H1 (cell line): ENCODE measurements at regions not wholly inside any gene's neighbourhood (a gene's known extent, or its start where the extent isn't known, plus 50 kb on each side); places are given as distances from the start of the nearest gene placed in this dataset.
A peak's percentile ranks its signal among the peaks of the same experiment; 100 is the strongest.

Experiments used
- CTCF ChIA-PET: fragments of 300-600 bp; sonication (Branson Sonifier 250); formaldehyde crosslinking; loops from one replicate; lab custom pipeline; 2021; ENCODE audit not compliant: partially characterized antibody; lab: Charles Lee
- POLR2A ChIA-PET: fragments of 300-600 bp; sonication (Branson Sonifier 250); formaldehyde crosslinking; loops from one replicate; lab custom pipeline; 2021; ENCODE audit warnings: inconsistent platforms; ENCODE audit not compliant: partially characterized antibody; lab: Charles Lee
- DNase-seq, 2 experiments: peaks; one replicate each; pipeline versions ENCODE4 v3.0.0 to v3.0.0-alpha.2; 2010 to 2022; ENCODE audit warnings: low spot score in 2 of 2, low read depth in 1 of 2, mixed read lengths in 1 of 2
- FAIRE-seq: peaks from 2 replicates; lab custom pipeline; 2011; peaks lifted over from hg19 to GRCh38; lab: Jason Lieb, UNC
- H2AFZ ChIP-seq: 2 replicates; pipeline ENCODE4 v1.8.1; 2012; ENCODE audit warnings: low read length, inconsistent platforms
- H2AK5ac ChIP-seq: 2 replicates; pipeline ENCODE4 v1.6.1; 2013; ENCODE audit warnings: low read depth, low read length
- H2BK120ac ChIP-seq: replicated peaks from 2 replicates; pipeline ENCODE3; 2013; ENCODE audit warnings: low read depth, low read length, inconsistent platforms
- H2BK12ac ChIP-seq: 2 replicates; pipeline ENCODE4 v1.6.1; 2013; ENCODE audit warnings: low read depth, low read length
- H2BK15ac ChIP-seq: 2 replicates; pipeline ENCODE4 v1.6.1; 2013; ENCODE audit warnings: low read length
- H2BK20ac ChIP-seq: 2 replicates; pipeline ENCODE4 v1.6.1; 2013; ENCODE audit warnings: low read length
- H2BK5ac ChIP-seq: 2 replicates; pipeline ENCODE4 v1.6.1; 2013; ENCODE audit warnings: low read depth, low read length
- H3K14ac ChIP-seq: 2 replicates; pipeline ENCODE4 v1.6.1; 2013; ENCODE audit warnings: inconsistent platforms; ENCODE audit not compliant: insufficient read length
- H3K18ac ChIP-seq: 2 replicates; pipeline ENCODE4 v1.6.1; 2013; ENCODE audit warnings: low read length; ENCODE audit errors: extremely low read depth
- H3K23ac ChIP-seq: 2 replicates; pipeline ENCODE4 v1.6.1; 2013; ENCODE audit warnings: inconsistent platforms; ENCODE audit not compliant: insufficient read length
- H3K23me2 ChIP-seq: 2 replicates; pipeline ENCODE4 v1.6.1; 2013; ENCODE audit warnings: low read depth, low read length
- H3K27ac ChIP-seq: 2 replicates; pipeline ENCODE4 v1.6.1; 2011; ENCODE audit warnings: low read depth, low read length, inconsistent platforms
- H3K27me3 ChIP-seq, 4 experiments: replicated peaks in 1 of 4; 1 replicate in 1 of 4; 2 replicates in 3 of 4; pipeline versions ENCODE4 v1.6.1 to v1.8.1; 2011 to 2013; ENCODE audit warnings: low read length in 3 of 4, mild to moderate bottlenecking in 3 of 4, inconsistent platforms in 2 of 4, mixed read lengths in 2 of 4, moderate library complexity in 1 of 4; ENCODE audit not compliant: control insufficient read depth in 3 of 4, insufficient read depth in 3 of 4; ENCODE audit errors: extremely low read depth in 1 of 4
- H3K36me3 ChIP-seq, 4 experiments: 2 replicates each; pipeline versions ENCODE4 v1.6.1 to v1.8.1; 2011 to 2013; ENCODE audit warnings: mild to moderate bottlenecking in 4 of 4, low read length in 3 of 4, moderate library complexity in 2 of 4, control low read depth in 1 of 4, inconsistent platforms in 1 of 4; ENCODE audit not compliant: insufficient read depth in 4 of 4, control insufficient read depth in 2 of 4
- H3K4ac ChIP-seq: replicated peaks from 2 replicates; pipeline ENCODE3; 2013; ENCODE audit warnings: low read length, low read depth, mixed read lengths, inconsistent platforms; ENCODE audit not compliant: insufficient read length
- H3K4me1 ChIP-seq, 4 experiments: replicated peaks in 1 of 4; 1 replicate in 1 of 4; 2 replicates in 3 of 4; pipeline versions ENCODE4 v1.6.1 to v1.8.1; 2011 to 2013; ENCODE audit warnings: low read length in 3 of 4, inconsistent platforms in 2 of 4, mixed read lengths in 1 of 4; ENCODE audit not compliant: insufficient read depth in 4 of 4, control insufficient read depth in 3 of 4
- H3K4me2 ChIP-seq, 2 experiments: 2 replicates each; pipeline versions ENCODE4 v1.6.1 to v1.8.1; 2011 to 2013; ENCODE audit warnings: low read depth in 2 of 2, low read length in 2 of 2, control low read depth in 1 of 2, inconsistent platforms in 1 of 2, mild to moderate bottlenecking in 1 of 2; ENCODE audit not compliant: insufficient read depth in 1 of 2
- H3K4me3 ChIP-seq, 4 experiments: fragments of 200-600, 300-600 bp in 1 of 4; sonication (generic), shearing (Covaris generic), sonication (Bioruptor Twin) in 1 of 4; 2 replicates each; pipeline versions ENCODE4 v1.5.1 to v1.8.1; 2011 to 2016; ENCODE audit warnings: low read length in 4 of 4, low read depth in 3 of 4, control low read depth in 2 of 4, inconsistent platforms in 2 of 4, mild to moderate bottlenecking in 2 of 4, mixed read lengths in 1 of 4, moderate library complexity in 1 of 4; ENCODE audit not compliant: insufficient read depth in 2 of 4; ENCODE audit errors: extremely low read depth in 1 of 4
- H3K56ac ChIP-seq: replicated peaks from 2 replicates; pipeline ENCODE3; 2013; ENCODE audit warnings: low read depth, mild to moderate bottlenecking, mixed read lengths, low read length, inconsistent platforms; ENCODE audit not compliant: insufficient read length
- H3K79me1 ChIP-seq: 2 replicates; pipeline ENCODE4 v1.6.1; 2013; ENCODE audit warnings: low read depth, low read length, control low read depth
- H3K79me2 ChIP-seq, 2 experiments: 2 replicates each; pipeline versions ENCODE4 v1.6.1 to v1.8.1; 2012 to 2013; ENCODE audit warnings: low read length in 2 of 2, mild to moderate bottlenecking in 2 of 2, inconsistent platforms in 1 of 2; ENCODE audit not compliant: insufficient read depth in 2 of 2, control insufficient read depth in 1 of 2
- H3K9ac ChIP-seq, 4 experiments: replicated peaks in 1 of 4; 1 replicate in 1 of 4; 2 replicates in 3 of 4; pipeline versions ENCODE4 v1.6.1 to v1.8.1; 2011 to 2013; ENCODE audit warnings: low read depth in 3 of 4, low read length in 3 of 4, control low read depth in 2 of 4, mild to moderate bottlenecking in 2 of 4, moderate library complexity in 2 of 4, inconsistent platforms in 1 of 4; ENCODE audit errors: extremely low read depth in 1 of 4
- H3K9me3 ChIP-seq, 2 experiments: 2 replicates each; pipeline versions ENCODE4 v1.6.1 to v1.8.1; 2012 to 2013; ENCODE audit warnings: mild to moderate bottlenecking in 2 of 2, moderate library complexity in 2 of 2, control low read depth in 1 of 2, inconsistent platforms in 1 of 2, low read depth in 1 of 2, low read length in 1 of 2, mixed read lengths in 1 of 2; ENCODE audit not compliant: insufficient read depth in 2 of 2
- H4K20me1 ChIP-seq, 2 experiments: replicated peaks in 1 of 2; 2 replicates each; pipeline versions ENCODE3 to v1.8.1; 2011 to 2013; ENCODE audit warnings: inconsistent platforms in 2 of 2, low read length in 2 of 2, mild to moderate bottlenecking in 1 of 2; ENCODE audit not compliant: insufficient read depth in 2 of 2, control insufficient read depth in 1 of 2
- H4K5ac ChIP-seq: 2 replicates; pipeline ENCODE4 v1.6.1; 2013; ENCODE audit warnings: low read length, low read depth, mixed read lengths, inconsistent platforms; ENCODE audit not compliant: insufficient read length
- H4K8ac ChIP-seq: 2 replicates; pipeline ENCODE4 v1.8.0; 2013; ENCODE audit warnings: mild to moderate bottlenecking, moderate library complexity, low read length, inconsistent platforms; ENCODE audit not compliant: insufficient read depth; ENCODE audit errors: extremely low read depth
- H4K91ac ChIP-seq: replicated peaks from 2 replicates; pipeline ENCODE3; 2013; ENCODE audit warnings: low read length, mixed read lengths, inconsistent platforms; ENCODE audit not compliant: insufficient read length
- CREB1 ChIP-seq: IDR thresholded peaks from 2 replicates; pipeline ENCODE4 v1.6.1; 2012; ENCODE audit warnings: inconsistent platforms
- RAD21 ChIP-seq, 2 experiments: IDR thresholded peaks in 1 of 2; conservative IDR thresholded peaks in 1 of 2; 2 replicates each; pipeline ENCODE4 v1.6.1; 2011; ENCODE audit warnings: low read depth in 2 of 2, low read length in 2 of 2, improper control_type of control experiment in 1 of 2, inconsistent platforms in 1 of 2, mild to moderate bottlenecking in 1 of 2, moderate library complexity in 1 of 2
- WGBS, 2 experiments: shearing (Covaris generic) in 1 of 2; methylation state at CpG; one replicate each; pipeline versions ENCODE4 v1.1.6 to v1.1.7; 2013 to 2015; ENCODE audit warnings: low lambda C conversion rate in 2 of 2, mixed read lengths in 2 of 2, inconsistent platforms in 1 of 2, low coverage in 1 of 2, missing lambda C conversion rate in 1 of 2; ENCODE audit not compliant: insufficient replicate concordance in 2 of 2, insufficient coverage in 1 of 2, insufficient read length in 1 of 2; ENCODE audit errors: extremely low coverage in 1 of 2, missing lambda C conversion rate in 1 of 2; 5-methylcytosine and 5-hydroxymethylcytosine counted together

DNA sequence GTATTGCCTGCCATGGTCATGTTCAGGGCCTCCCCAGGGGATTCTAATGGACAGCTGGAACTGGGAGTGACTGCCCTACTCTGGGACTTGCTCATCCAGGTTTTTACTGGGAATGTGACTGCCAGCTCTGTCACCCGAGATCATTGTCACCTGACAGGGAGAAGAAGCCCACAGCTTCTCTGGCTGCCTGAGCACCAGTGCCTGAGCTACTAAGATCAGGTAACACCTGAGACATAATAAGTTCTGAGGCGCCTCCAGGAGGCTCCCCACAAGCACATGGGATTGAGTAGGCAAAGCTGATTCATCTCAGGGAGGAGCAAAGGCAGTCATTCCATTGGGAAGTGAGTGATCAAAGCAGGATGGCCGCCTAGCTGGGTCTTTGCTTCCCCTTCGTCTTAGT, 84.2 kb upstream of the GALNT18 start:
- Histone ChIP-seq H2BK5ac (no peak overlapping the region), H2BK20ac (no peak overlapping the region), H3K9me3 (no peaks in the 10 kb centered on the region), H3K4ac (no peak overlapping the region), H3K4me2 (no peak overlapping the region), H2AFZ (peak overlapping the region; percentile 84; the same call in 1 of the 2 replicates), H3K9ac (no peak overlapping the region), H3K27me3 (no peaks in the 10 kb centered on the region), H3K23ac (no peak overlapping the region), H3K79me2 (no peaks in the 10 kb centered on the region), H3K56ac (no peak overlapping the region), H3K36me3 (no peaks in the 10 kb centered on the region), H3K79me1 (no peaks in the 10 kb centered on the region), H2BK15ac (peak overlapping the region; percentile 49; the same call in 1 of the 2 replicates), H4K5ac (no peak overlapping the region), H3K14ac (no peak overlapping the region), H2BK12ac (no peak overlapping the region; the same call in 1 of the 2 replicates), H3K23me2 (no peaks in the 10 kb centered on the region), H2BK120ac (no peak overlapping the region), H3K27ac (no peak overlapping the region), H3K4me1 (peaks cover 0 to 5% (median 0%) of the 10 kb centered on the region in 4 experiments; a peak in 1 of 7 replicates), H2AK5ac (no peak overlapping the region), H4K20me1 (no peaks in the 10 kb centered on the region), H4K91ac (no peak overlapping the region), H3K18ac (no peak overlapping the region), H4K8ac (no peak overlapping the region), H3K4me3 (no peak overlapping the region)
- no peak for DNase-seq
- WGBS, 2 experiments, result 75% methylated on average over 4 of the region's 4 CpGs; no CpG with 5 or more reads in 1 of the 2 experiments
- CTCF ChIA-PET, result interaction anchor here (0.7 to 1.2 kb wide), 9 partner anchors 14 to 685 kb away, joined by 3 to 5 read pairs (median 4); no protein-coding TSS in a partner anchor
- FAIRE-seq, result no peak
- POLR2A ChIA-PET, result no interaction called here
- TF ChIP-seq RAD21 (IDR thresholded peaks at IDR 0.05 in 1 of 2, conservative IDR thresholded peaks at IDR 0.05 in 1 of 2; ENCODE audit: low read depth in 2 of 2, low read length in 2 of 2), result 0 out of 4 replicates have a peak, but pooled peaks of 1 of the 2 experiments have one; percentile 8
- no peak for TF ChIP-seq CREB1
